ENCODE measurements at regions not wholly inside any gene's neighbourhood (a gene's known extent, or its start where the extent isn't known, plus 50 kb on each side); places are given as distances from the start of the nearest gene placed in this dataset.

DNA sequence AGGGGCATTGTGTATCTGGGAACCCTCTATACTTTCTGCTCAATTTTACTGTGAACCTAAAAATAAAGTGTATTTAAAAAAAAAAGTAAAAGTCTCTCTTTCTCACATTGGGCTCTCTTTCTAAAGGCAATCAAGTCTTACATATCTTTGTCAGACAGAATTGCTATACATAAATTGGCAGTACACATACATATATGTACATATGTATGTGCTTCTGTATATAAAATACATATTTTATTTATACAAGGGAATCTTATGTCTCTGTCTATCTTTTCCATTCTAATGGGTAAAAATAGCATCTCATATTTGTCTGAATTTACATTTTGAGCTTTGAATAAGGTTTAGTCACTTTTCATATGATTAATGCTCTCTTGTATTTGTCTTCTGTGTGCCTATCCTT, 348.8 kb downstream of the SPATA31D1 start:
- no peaks in the 10 kb centered on the region for H3K36me3 ChIP-seq (ENCODE audit: low read depth, missing control alignments)
- H3K4me3 ChIP-seq = no peak overlapping the region
- H3K27ac ChIP-seq = no peak overlapping the region
- TF ChIP-seq POLR2A (IDR thresholded peaks at IDR 0.05) (no peak), CTCF (IDR thresholded peaks at IDR 0.05) (no peak)
- intact Hi-C loops (cut with DNase I; ENCODE audit: low total_unique reads) = no loop called here
- DNase-seq = no peak
- H3K4me1 ChIP-seq = no peaks in the 10 kb centered on the region
- H3K9me3 ChIP-seq = no peaks in the 10 kb centered on the region
- no peaks in the 10 kb centered on the region for H3K27me3 ChIP-seq

GRCh38 chr9:82342046-82342445, 353.5 kb downstream of the SPATA31D1 start:
- intact Hi-C loops (cut with DNase I; ENCODE audit: low total_unique reads) = no loop called here
- no peak for DNase-seq
- H3K4me3 ChIP-seq = no peak overlapping the region
- H3K4me1 ChIP-seq = no peaks in the 10 kb centered on the region
- H3K27ac ChIP-seq = no peak overlapping the region
- no peaks in the 10 kb centered on the region for H3K27me3 ChIP-seq
- no peak for TF ChIP-seq POLR2A (IDR thresholded peaks at IDR 0.05)
- 28 to 55% methylated on average over 2 of the region's 2 CpGs for WGBS, 2 donors
- no peaks in the 10 kb centered on the region for H3K36me3 ChIP-seq (ENCODE audit: low read depth, missing control alignments)
- no peaks in the 10 kb centered on the region for H3K9me3 ChIP-seq

GRCh38 chr9:82346040-82346439, 357.5 kb downstream of the SPATA31D1 start:
- no peaks in the 10 kb centered on the region for H3K36me3 ChIP-seq (ENCODE audit: low read depth, missing control alignments)
- H3K4me1 ChIP-seq = no peaks in the 10 kb centered on the region
- no peak for TF ChIP-seq CTCF (IDR thresholded peaks at IDR 0.05)
- TF ChIP-seq POLR2A (IDR thresholded peaks at IDR 0.05) = no peak
- no peaks in the 10 kb centered on the region for H3K27me3 ChIP-seq
- no peak for DNase-seq
- no peaks in the 10 kb centered on the region for H3K9me3 ChIP-seq
- no peak overlapping the region for H3K4me3 ChIP-seq
- 69 to 82% methylated on average over 2 of the region's 2 CpGs for WGBS, 2 donors
- intact Hi-C loops (cut with DNase I; ENCODE audit: low total_unique reads) = no loop called here
- no peak overlapping the region for H3K27ac ChIP-seq

DNA sequence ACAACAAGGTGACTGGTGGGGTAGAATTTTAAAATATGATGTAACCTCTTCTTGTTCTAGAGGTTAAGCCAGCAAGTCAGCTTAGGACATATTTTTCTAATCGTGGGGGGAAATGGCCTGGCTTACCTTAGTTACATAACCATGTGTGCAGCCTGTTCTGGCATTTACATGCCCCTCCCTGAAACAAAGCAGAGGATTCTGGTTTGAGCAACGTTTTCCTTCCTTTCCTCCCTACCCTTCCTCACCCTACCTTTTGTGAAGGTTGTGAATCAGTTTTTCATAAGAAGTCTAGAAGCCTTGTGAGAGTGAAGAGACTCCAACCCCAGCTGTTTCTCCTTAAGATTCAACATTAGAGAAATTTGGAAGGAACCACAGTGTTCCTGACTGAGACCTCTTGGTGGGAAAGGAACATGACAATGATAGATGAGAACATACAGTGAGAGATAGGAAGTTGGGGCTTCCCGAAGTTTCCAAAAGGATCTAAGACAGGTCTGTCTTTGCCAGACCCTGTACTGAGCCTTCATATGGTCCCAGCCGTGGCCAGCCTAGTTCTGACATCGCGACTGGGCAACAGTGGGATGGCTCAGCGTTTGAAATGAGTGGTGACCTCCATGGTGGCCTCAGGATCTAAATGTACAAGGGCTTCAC, 365.2 kb downstream of the SPATA31D1 start:
- H3K27ac ChIP-seq = no peak overlapping the region
- no peak for DNase-seq
- no peaks in the 10 kb centered on the region for H3K4me1 ChIP-seq
- no peaks in the 10 kb centered on the region for H3K9me3 ChIP-seq
- no peak for TF ChIP-seq POLR2A (IDR thresholded peaks at IDR 0.05)
- TF ChIP-seq CTCF (IDR thresholded peaks at IDR 0.05) = no peak
- H3K27me3 ChIP-seq = no peaks in the 10 kb centered on the region
- H3K36me3 ChIP-seq (ENCODE audit: low read depth, missing control alignments) = no peaks in the 10 kb centered on the region
- H3K4me3 ChIP-seq = no peak overlapping the region
- WGBS, 2 donors = 74 to 84% methylated on average over 6 to 7 of the region's 7 CpGs
- intact Hi-C loops (cut with DNase I; ENCODE audit: low total_unique reads) = no loop called here

GRCh38 chr9:82354279-82354659, 365.7 kb downstream of the SPATA31D1 start:
- Histone ChIP-seq H3K27ac (no peak overlapping the region), H3K36me3 (ENCODE audit: low read depth, missing control alignments) (no peaks in the 10 kb centered on the region), H3K4me1 (no peaks in the 10 kb centered on the region), H3K27me3 (no peaks in the 10 kb centered on the region), H3K4me3 (no peak overlapping the region), H3K9me3 (no peaks in the 10 kb centered on the region)
- 89 to 91% methylated on average over 2 of the region's 2 CpGs for WGBS, 2 donors
- intact Hi-C loops (cut with DNase I; ENCODE audit: low total_unique reads) = no loop called here
- no peak for DNase-seq
- TF ChIP-seq POLR2A (IDR thresholded peaks at IDR 0.05) (no peak), CTCF (IDR thresholded peaks at IDR 0.05) (no peak)

Data from testis (tissue), 2 donors.